ENCODE measurements at regions not wholly inside any gene's neighbourhood (a gene's known extent, or its start where the extent isn't known, plus 50 kb on each side); places are given as distances from the start of the nearest gene placed in this dataset.

DNA sequence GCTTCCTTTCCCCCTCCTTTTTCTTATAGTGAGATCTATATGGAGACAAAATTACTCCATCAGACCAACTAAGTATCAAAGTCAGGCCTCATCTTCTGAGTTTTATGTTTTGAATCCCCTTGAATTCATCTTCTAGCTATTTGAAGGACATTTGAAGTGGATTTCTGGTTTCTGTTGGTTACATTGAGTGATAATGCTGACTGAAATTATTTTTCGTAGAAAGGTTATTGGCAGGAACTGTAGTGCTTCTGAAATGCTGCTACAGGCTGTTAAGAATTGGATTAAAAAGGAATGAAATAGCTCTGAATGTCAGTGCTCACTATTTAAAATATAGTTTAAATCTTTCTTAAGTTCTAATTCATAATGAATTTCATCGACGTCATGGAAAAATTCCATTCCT, 361.0 kb upstream of the TMEFF2 start:
- Histone ChIP-seq H3K27me3 (no peaks in the 10 kb centered on the region), H3K9me2 (replicated peaks; ENCODE audit: insufficient read depth) (no peaks in the 10 kb centered on the region), H3K4me3 (no peak overlapping the region), H3K27ac (no peak overlapping the region), H2AFZ (no peak overlapping the region), H4K20me1 (ENCODE audit: insufficient read depth, poor library complexity, severe bottlenecking) (no peaks in the 10 kb centered on the region), H3K4me2 (no peak overlapping the region), H3K4me1 (ENCODE audit: insufficient read depth) (no peaks in the 10 kb centered on the region), H3K79me2 (no peaks in the 10 kb centered on the region), H3K36me3 (replicated peaks; ENCODE audit: insufficient read depth, low read depth) (no peaks in the 10 kb centered on the region), H3K9me3 (ENCODE audit: low read depth) (no peaks in the 10 kb centered on the region)
- TF ChIP-seq EZH2phosphoT487 (IDR thresholded peaks at IDR 0.05; ENCODE audit: low read depth, severe bottlenecking, unreplicated experiment), result no peak
- TF ChIP-seq CTCF (IDR thresholded peaks at IDR 0.05; ENCODE audit: poor library complexity), result no peak
- no peak for TF ChIP-seq EZH2 (IDR thresholded peaks at IDR 0.05; ENCODE audit: borderline replicate concordance)
- no peak for DNase-seq (ENCODE audit: low spot score)
- 94% methylated on average over 3 of the region's 3 CpGs for WGBS (ENCODE audit: low lambda C conversion rate, missing lambda C conversion rate)

GRCh38 chr2:192551760-192552159, 357.0 kb upstream of the TMEFF2 start:
- Histone ChIP-seq H3K27ac (no peak overlapping the region), H3K4me1 (ENCODE audit: insufficient read depth) (no peaks in the 10 kb centered on the region), H3K36me3 (replicated peaks; ENCODE audit: insufficient read depth, low read depth) (no peaks in the 10 kb centered on the region), H3K9me2 (replicated peaks; ENCODE audit: insufficient read depth) (no peaks in the 10 kb centered on the region), H3K27me3 (no peaks in the 10 kb centered on the region), H3K4me3 (no peak overlapping the region), H2AFZ (no peak overlapping the region), H3K4me2 (no peak overlapping the region), H3K9me3 (ENCODE audit: low read depth) (no peaks in the 10 kb centered on the region), H3K79me2 (no peaks in the 10 kb centered on the region), H4K20me1 (ENCODE audit: insufficient read depth, poor library complexity, severe bottlenecking) (no peaks in the 10 kb centered on the region)
- TF ChIP-seq EZH2phosphoT487 (IDR thresholded peaks at IDR 0.05; ENCODE audit: low read depth, severe bottlenecking, unreplicated experiment) (no peak), CTCF (IDR thresholded peaks at IDR 0.05; ENCODE audit: poor library complexity) (no peak), EZH2 (IDR thresholded peaks at IDR 0.05; ENCODE audit: borderline replicate concordance) (no peak)
- WGBS (ENCODE audit: low lambda C conversion rate, missing lambda C conversion rate), result 86% methylated on average over 3 of the region's 3 CpGs
- DNase-seq (ENCODE audit: low spot score), result no peak

GRCh38 chr2:192546565-192546964, 351.8 kb upstream of the TMEFF2 start:
- H3K27me3 ChIP-seq, result no peaks in the 10 kb centered on the region
- no peaks in the 10 kb centered on the region for H3K79me2 ChIP-seq
- no peak overlapping the region for H2AFZ ChIP-seq
- H3K4me3 ChIP-seq, result no peak overlapping the region
- H3K36me3 ChIP-seq (replicated peaks; ENCODE audit: insufficient read depth, low read depth), result no peaks in the 10 kb centered on the region
- TF ChIP-seq CTCF (IDR thresholded peaks at IDR 0.05; ENCODE audit: poor library complexity) (no peak), EZH2 (IDR thresholded peaks at IDR 0.05; ENCODE audit: borderline replicate concordance) (no peak), EZH2phosphoT487 (IDR thresholded peaks at IDR 0.05; ENCODE audit: low read depth, severe bottlenecking, unreplicated experiment) (no peak)
- H4K20me1 ChIP-seq (ENCODE audit: insufficient read depth, poor library complexity, severe bottlenecking), result no peaks in the 10 kb centered on the region
- DNase-seq (ENCODE audit: low spot score), result no peak
- no peaks in the 10 kb centered on the region for H3K9me3 ChIP-seq (ENCODE audit: low read depth)
- H3K4me2 ChIP-seq, result no peak overlapping the region
- WGBS (ENCODE audit: low lambda C conversion rate, missing lambda C conversion rate), result 88% methylated on average over 3 of the region's 3 CpGs
- no peaks in the 10 kb centered on the region for H3K9me2 ChIP-seq (replicated peaks; ENCODE audit: insufficient read depth)
- H3K4me1 ChIP-seq (ENCODE audit: insufficient read depth), result no peaks in the 10 kb centered on the region
- H3K27ac ChIP-seq, result no peak overlapping the region

Data from hepatocyte (in vitro differentiated cells).